ENCODE measurements at regions not wholly inside any gene's neighbourhood (a gene's known extent, or its start where the extent isn't known, plus 50 kb on each side); places are given as distances from the start of the nearest gene placed in this dataset.
"Not testable (repeated sequence)": the region's sequence is repeated elsewhere in the genome, so short reads cannot be mapped to it uniquely, and the experiment has no call there.

GRCh38 chr21:9039520-9040365 lies 1481.6 kb upstream of the TPTE start:
- WGBS, 2 donors (ENCODE audit: extremely low coverage in 2 of 2, insufficient read length in 2 of 2, insufficient replicate concordance in 1 of 2) = no CpG with 5 or more reads among the region's 45 CpGs
- not testable (repeated sequence) for H3K4me1 ChIP-seq (ENCODE audit: control insufficient read depth in 2 of 2, insufficient read depth in 1 of 2, low read depth in 1 of 2, low read length in 2 of 2); H2BK120ac ChIP-seq (ENCODE audit: low read depth, low read length); H3K27ac ChIP-seq (replicated peaks; ENCODE audit: low read length); H3K4ac ChIP-seq (ENCODE audit: low read length); H2BK12ac ChIP-seq (ENCODE audit: low read length); H4K91ac ChIP-seq (ENCODE audit: low read depth, low read length, poor library complexity); H3K23ac ChIP-seq (ENCODE audit: low read depth, low read length, poor library complexity); H3K27me3 ChIP-seq (ENCODE audit: control insufficient read depth in 3 of 3, insufficient read depth in 3 of 3, low read depth in 1 of 3, low read length in 3 of 3); H3K4me2 ChIP-seq (ENCODE audit: insufficient read depth, low read length, poor library complexity, severe bottlenecking); H2AFZ ChIP-seq (ENCODE audit: low read length); H3K14ac ChIP-seq (ENCODE audit: low read length); H3K36me3 ChIP-seq (replicated peaks in 1 of 2; ENCODE audit: control insufficient read depth in 2 of 2, insufficient read depth in 2 of 2, low read length in 2 of 2); H2AK5ac ChIP-seq (ENCODE audit: low read depth, low read length); H3K9me3 ChIP-seq (replicated peaks in 1 of 2; ENCODE audit: control insufficient read depth in 2 of 2, insufficient read depth in 1 of 2, low read depth in 1 of 2, low read length in 2 of 2); H3K4me3 ChIP-seq (ENCODE audit: low read length in 2 of 2); DNase-seq (ENCODE audit: low spot score); H3K18ac ChIP-seq (ENCODE audit: low read length); H3K79me1 ChIP-seq (ENCODE audit: low read depth, low read length); H4K8ac ChIP-seq (ENCODE audit: low read depth, low read length); H3K9ac ChIP-seq (ENCODE audit: low read depth, low read length, poor library complexity); H2BK15ac ChIP-seq (ENCODE audit: low read length)
- peak overlapping the region; percentile 24 for H2BK5ac ChIP-seq (ENCODE audit: low read length)

DNA sequence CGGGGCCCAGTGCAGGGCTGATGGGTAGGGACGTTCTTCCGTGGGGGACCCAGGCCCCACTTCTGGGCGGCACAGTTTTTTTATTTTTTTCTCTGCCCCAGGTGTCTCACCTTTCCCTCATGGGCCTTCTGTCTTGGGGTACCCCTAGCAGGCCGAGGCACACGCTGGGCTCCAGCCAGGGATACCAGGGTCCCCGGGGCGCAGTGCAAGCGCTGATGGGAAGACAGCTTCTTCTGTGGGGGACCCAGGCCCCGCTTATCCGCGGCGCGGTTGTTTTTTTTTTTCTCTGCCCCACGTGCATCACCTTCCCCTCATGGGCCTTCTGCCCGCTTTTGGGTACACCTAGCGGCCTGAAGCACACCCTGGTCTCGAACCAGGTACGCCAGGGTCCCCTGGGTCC lies 1481.0 kb upstream of the TPTE start:
- not testable (repeated sequence) for H2AFZ ChIP-seq (ENCODE audit: low read length); DNase-seq (ENCODE audit: low spot score); H2BK5ac ChIP-seq (ENCODE audit: low read length); H3K27ac ChIP-seq (replicated peaks; ENCODE audit: low read length); H3K4me3 ChIP-seq (ENCODE audit: low read length in 2 of 2); H2BK12ac ChIP-seq (ENCODE audit: low read length); H3K23ac ChIP-seq (ENCODE audit: low read depth, low read length, poor library complexity); H3K9me3 ChIP-seq (replicated peaks in 1 of 2; ENCODE audit: control insufficient read depth in 2 of 2, insufficient read depth in 1 of 2, low read depth in 1 of 2, low read length in 2 of 2); H3K4me1 ChIP-seq (ENCODE audit: control insufficient read depth in 2 of 2, insufficient read depth in 1 of 2, low read depth in 1 of 2, low read length in 2 of 2); H3K4me2 ChIP-seq (ENCODE audit: insufficient read depth, low read length, poor library complexity, severe bottlenecking); H4K8ac ChIP-seq (ENCODE audit: low read depth, low read length); H3K27me3 ChIP-seq (ENCODE audit: control insufficient read depth in 3 of 3, insufficient read depth in 3 of 3, low read depth in 1 of 3, low read length in 3 of 3); H3K4ac ChIP-seq (ENCODE audit: low read length); H2BK120ac ChIP-seq (ENCODE audit: low read depth, low read length); H3K18ac ChIP-seq (ENCODE audit: low read length); H3K36me3 ChIP-seq (replicated peaks in 1 of 2; ENCODE audit: control insufficient read depth in 2 of 2, insufficient read depth in 2 of 2, low read length in 2 of 2); H4K91ac ChIP-seq (ENCODE audit: low read depth, low read length, poor library complexity); H3K79me1 ChIP-seq (ENCODE audit: low read depth, low read length); H3K9ac ChIP-seq (ENCODE audit: low read depth, low read length, poor library complexity); H2BK15ac ChIP-seq (ENCODE audit: low read length); H2AK5ac ChIP-seq (ENCODE audit: low read depth, low read length); H3K14ac ChIP-seq (ENCODE audit: low read length)
- WGBS, 2 donors (ENCODE audit: extremely low coverage in 2 of 2, insufficient read length in 2 of 2, insufficient replicate concordance in 1 of 2) = no CpG with 5 or more reads among the region's 19 CpGs

DNA sequence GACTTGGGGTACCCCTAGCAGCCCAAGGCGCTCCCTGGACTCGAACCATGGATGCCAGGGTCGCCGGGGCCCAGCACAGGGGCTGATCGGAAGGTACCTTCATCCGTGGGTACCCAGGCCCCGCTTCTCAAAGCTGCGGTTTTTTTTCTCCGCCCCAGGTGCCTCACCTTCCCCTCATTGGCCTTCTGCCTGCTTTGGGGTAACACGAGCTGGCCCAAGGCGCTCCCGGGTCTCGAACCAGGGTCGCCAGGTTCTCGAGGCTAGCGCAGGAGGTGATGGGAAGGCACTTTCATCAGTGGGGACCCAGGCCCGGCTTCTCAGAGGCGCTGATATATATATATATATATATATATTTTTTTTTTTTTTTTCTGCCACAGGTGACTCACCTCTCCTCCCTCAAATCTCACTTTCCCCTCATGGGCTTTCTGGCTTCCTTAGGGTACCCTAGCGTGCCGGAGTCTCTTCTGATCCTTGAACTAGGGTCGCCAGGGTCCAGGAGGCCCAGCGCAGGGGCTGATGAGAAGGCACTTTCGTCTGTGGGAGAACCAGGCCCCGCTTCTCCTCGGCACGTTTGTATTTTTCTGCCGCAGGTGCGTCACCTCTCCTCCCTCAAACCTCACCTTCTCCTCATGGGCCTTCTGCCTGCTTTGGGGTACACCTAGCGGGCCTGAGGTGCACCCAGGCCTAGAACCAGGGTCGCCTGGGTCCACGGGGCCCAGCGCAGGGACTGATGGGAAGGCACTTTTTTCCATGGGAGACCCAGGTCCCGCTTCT lies 1480.0 kb upstream of the TPTE start:
- H3K14ac ChIP-seq (ENCODE audit: low read length); H3K4ac ChIP-seq (ENCODE audit: low read length); H3K18ac ChIP-seq (ENCODE audit: low read length); H3K9ac ChIP-seq (ENCODE audit: low read depth, low read length, poor library complexity); H2BK12ac ChIP-seq (ENCODE audit: low read length); H2BK15ac ChIP-seq (ENCODE audit: low read length); H3K9me3 ChIP-seq (replicated peaks in 1 of 2; ENCODE audit: control insufficient read depth in 2 of 2, insufficient read depth in 1 of 2, low read depth in 1 of 2, low read length in 2 of 2); H3K4me1 ChIP-seq (ENCODE audit: control insufficient read depth in 2 of 2, insufficient read depth in 1 of 2, low read depth in 1 of 2, low read length in 2 of 2); H3K27ac ChIP-seq (replicated peaks; ENCODE audit: low read length); H2AFZ ChIP-seq (ENCODE audit: low read length); DNase-seq (ENCODE audit: low spot score); H4K8ac ChIP-seq (ENCODE audit: low read depth, low read length); H3K36me3 ChIP-seq (replicated peaks in 1 of 2; ENCODE audit: control insufficient read depth in 2 of 2, insufficient read depth in 2 of 2, low read length in 2 of 2); H2BK5ac ChIP-seq (ENCODE audit: low read length); H4K91ac ChIP-seq (ENCODE audit: low read depth, low read length, poor library complexity); H3K4me3 ChIP-seq (ENCODE audit: low read length in 2 of 2); H3K27me3 ChIP-seq (ENCODE audit: control insufficient read depth in 3 of 3, insufficient read depth in 3 of 3, low read depth in 1 of 3, low read length in 3 of 3); H3K23ac ChIP-seq (ENCODE audit: low read depth, low read length, poor library complexity); H2BK120ac ChIP-seq (ENCODE audit: low read depth, low read length); H3K4me2 ChIP-seq (ENCODE audit: insufficient read depth, low read length, poor library complexity, severe bottlenecking); H3K79me1 ChIP-seq (ENCODE audit: low read depth, low read length); H2AK5ac ChIP-seq (ENCODE audit: low read depth, low read length): not testable (repeated sequence)
- WGBS, 2 donors (ENCODE audit: extremely low coverage in 2 of 2, insufficient read length in 2 of 2, insufficient replicate concordance in 1 of 2) = no CpG with 5 or more reads among the region's 33 CpGs

DNA sequence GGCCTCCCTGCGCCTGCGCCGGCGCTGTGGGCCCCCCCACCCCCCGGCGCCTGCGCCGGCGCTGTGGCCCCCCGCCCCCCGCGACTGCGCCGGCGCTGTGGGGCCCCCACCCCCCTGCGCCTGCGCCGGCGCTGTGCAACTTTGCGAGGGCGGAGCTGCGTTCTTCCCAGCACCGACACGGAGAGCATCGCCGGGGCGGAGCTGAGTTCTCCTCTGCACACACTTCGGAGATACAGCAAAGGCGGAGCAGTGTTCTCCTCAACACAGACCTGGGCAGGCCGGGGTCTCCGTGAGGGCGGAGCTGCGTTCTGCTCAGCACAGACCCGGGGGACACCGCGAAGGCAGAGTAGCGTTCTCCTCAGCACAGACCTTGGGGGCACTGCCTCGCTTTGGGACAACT lies 1478.3 kb upstream of the TPTE start:
- H3K4ac ChIP-seq (ENCODE audit: low read length); DNase-seq (ENCODE audit: low spot score); H2BK5ac ChIP-seq (ENCODE audit: low read length); H4K91ac ChIP-seq (ENCODE audit: low read depth, low read length, poor library complexity); H2BK15ac ChIP-seq (ENCODE audit: low read length); H3K36me3 ChIP-seq (replicated peaks in 1 of 2; ENCODE audit: control insufficient read depth in 2 of 2, insufficient read depth in 2 of 2, low read length in 2 of 2); H2BK12ac ChIP-seq (ENCODE audit: low read length); H3K14ac ChIP-seq (ENCODE audit: low read length); H3K18ac ChIP-seq (ENCODE audit: low read length); H3K79me1 ChIP-seq (ENCODE audit: low read depth, low read length); H3K23ac ChIP-seq (ENCODE audit: low read depth, low read length, poor library complexity); H3K9me3 ChIP-seq (replicated peaks in 1 of 2; ENCODE audit: control insufficient read depth in 2 of 2, insufficient read depth in 1 of 2, low read depth in 1 of 2, low read length in 2 of 2); H2BK120ac ChIP-seq (ENCODE audit: low read depth, low read length); H4K8ac ChIP-seq (ENCODE audit: low read depth, low read length); H3K4me1 ChIP-seq (ENCODE audit: control insufficient read depth in 2 of 2, insufficient read depth in 1 of 2, low read depth in 1 of 2, low read length in 2 of 2); H2AFZ ChIP-seq (ENCODE audit: low read length); H3K4me3 ChIP-seq (ENCODE audit: low read length in 2 of 2); H3K4me2 ChIP-seq (ENCODE audit: insufficient read depth, low read length, poor library complexity, severe bottlenecking); H2AK5ac ChIP-seq (ENCODE audit: low read depth, low read length); H3K27me3 ChIP-seq (ENCODE audit: control insufficient read depth in 3 of 3, insufficient read depth in 3 of 3, low read depth in 1 of 3, low read length in 3 of 3); H3K27ac ChIP-seq (replicated peaks; ENCODE audit: low read length); H3K9ac ChIP-seq (ENCODE audit: low read depth, low read length, poor library complexity): not testable (repeated sequence)
- no CpG with 5 or more reads among the region's 38 CpGs for WGBS, 2 donors (ENCODE audit: extremely low coverage in 2 of 2, insufficient read length in 2 of 2, insufficient replicate concordance in 1 of 2)
